GM12878 (cell line): ENCODE measurements at regions not wholly inside any gene's neighbourhood (a gene's known extent, or its start where the extent isn't known, plus 50 kb on each side); places are given as distances from the start of the nearest gene placed in this dataset.

ENCODE experiments used
- ATAC-seq: fragments of 200-7000 bp; cut with Tn5 transposase; 3 replicates; pipeline ENCODE4 v1.9.1; 2020; ENCODE audit warnings: mild to moderate bottlenecking, moderate library complexity
- BruUV-seq: library from RNA; stranded (reverse); fragments of 400-500 nt; replicated peaks from 2 replicates; lab custom pipeline; 2021; lab: Mats Ljungman, UMichigan
- CTCF ChIA-PET: fragments of 300-600 bp; sonication (Branson Sonifier 250); formaldehyde crosslinking; extraction: SDS; loops from one replicate; lab custom pipeline; 2021; ENCODE audit warnings: inconsistent platforms; lab: Yijun Ruan, JAX
- POLR2A ChIA-PET: fragments of 350-600 bp; formaldehyde crosslinking; extraction: SDS; loops from one replicate; lab custom pipeline; 2021; ENCODE audit warnings: inconsistent platforms; lab: Charles Lee
- RAD21 ChIA-PET: fragments of 300-600 bp; sonication (Branson Sonifier 250); formaldehyde crosslinking; loops from one replicate; lab custom pipeline; 2023; ENCODE audit warnings: antibody characterized with exemption; ENCODE audit not compliant: unreplicated experiment; lab: Charles Lee
- SMC1A ChIA-PET: fragments of 300-600 bp; sonication (Branson Sonifier 250); formaldehyde crosslinking; loops from one replicate; lab custom pipeline; 2023; ENCODE audit not compliant: unreplicated experiment, uncharacterized antibody; lab: Charles Lee
- DNase-seq: peaks from one replicate; pipeline ENCODE4 v3.0.0-alpha.2; 2011; ENCODE audit warnings: low read depth, low spot score
- FAIRE-seq: peaks from 3 replicates; lab custom pipeline; 2011; peaks lifted over from hg19 to GRCh38; lab: Jason Lieb, UNC
- H2AFZ ChIP-seq: 2 replicates; pipeline ENCODE4 v1.6.0; 2011; ENCODE audit warnings: low read depth, low read length, control low read depth; ENCODE audit not compliant: control insufficient read depth
- H3K27ac ChIP-seq: 2 replicates; pipeline ENCODE4 v1.5.1; 2011; ENCODE audit warnings: control low read depth; ENCODE audit not compliant: control insufficient read depth, insufficient read depth
- H3K27me3 ChIP-seq, 2 experiments: replicated peaks in 1 of 2; 2 replicates each; pipeline versions ENCODE4 v1.6.0 to v1.6.1; 2011; ENCODE audit warnings: low read length in 1 of 2; ENCODE audit not compliant: control insufficient read depth in 2 of 2, insufficient read depth in 2 of 2
- H3K36me3 ChIP-seq, 2 experiments: 2 replicates each; pipeline ENCODE4 v1.5.1; 2011; ENCODE audit warnings: low read length in 1 of 2; ENCODE audit not compliant: control insufficient read depth in 2 of 2, insufficient read depth in 2 of 2
- H3K4me1 ChIP-seq: 2 replicates; pipeline ENCODE4 v1.6.1; 2011; ENCODE audit warnings: mild to moderate bottlenecking, low read length, moderate library complexity, mixed read lengths; ENCODE audit not compliant: control insufficient read depth, insufficient read depth
- H3K4me2 ChIP-seq: 2 replicates; pipeline ENCODE4 v1.6.0; 2011; ENCODE audit warnings: control low read depth; ENCODE audit not compliant: control insufficient read depth, insufficient read depth
- H3K4me3 ChIP-seq: fragments of 200-600 bp; sonication (generic); 2 replicates; pipeline ENCODE4 v1.5.1; 2016
- H3K79me2 ChIP-seq: 2 replicates; pipeline ENCODE4 v1.6.0; 2011; ENCODE audit warnings: low read length; ENCODE audit not compliant: control insufficient read depth, insufficient read depth
- H3K9ac ChIP-seq: 2 replicates; pipeline ENCODE4 v1.8.0; 2011; ENCODE audit warnings: low read length, control low read depth, mixed read lengths; ENCODE audit not compliant: control insufficient read depth, insufficient read depth
- H3K9me3 ChIP-seq: replicated peaks from 3 replicates; pipeline ENCODE4 v1.5.1; 2011; ENCODE audit warnings: mild to moderate bottlenecking, low read length; ENCODE audit not compliant: control insufficient read depth, insufficient read depth
- H4K20me1 ChIP-seq: 2 replicates; pipeline ENCODE4 v1.6.0; 2011; ENCODE audit not compliant: control insufficient read depth, insufficient read depth
- CBFB ChIP-seq: IDR thresholded peaks from 2 replicates; pipeline ENCODE4 v1.6.1; 2016; ENCODE audit warnings: antibody characterized with exemption, low read depth
- FOS ChIP-seq: IDR thresholded peaks from 3 replicates; pipeline ENCODE4 v1.6.1; 2011; ENCODE audit warnings: borderline replicate concordance; ENCODE audit not compliant: insufficient read length; ENCODE audit errors: extremely low read depth
- FOXM1 ChIP-seq: IDR thresholded peaks from 2 replicates; pipeline ENCODE4 v1.6.1; 2012; ENCODE audit warnings: low read depth, mild to moderate bottlenecking, inconsistent platforms, low read length, moderate library complexity
- JUNB ChIP-seq: IDR thresholded peaks from 2 replicates; pipeline ENCODE4 v1.6.1; 2016; ENCODE audit warnings: antibody characterized with exemption, mild to moderate bottlenecking
- NBN ChIP-seq: fragments of 450-650 bp; IDR thresholded peaks from 2 replicates; pipeline ENCODE4 v1.6.1; 2016
- NFXL1 ChIP-seq: fragments of 450-650 bp; IDR thresholded peaks from 2 replicates; pipeline ENCODE4 v1.6.1; 2017; ENCODE audit warnings: antibody characterized with exemption, mild to moderate bottlenecking, borderline replicate concordance
- POLR2AphosphoS2 ChIP-seq: IDR thresholded peaks from 2 replicates; pipeline ENCODE4 v1.6.1; 2011; ENCODE audit warnings: low read depth, mild to moderate bottlenecking, low read length, improper control_type of control experiment, moderate library complexity
- RB1 ChIP-seq: fragments of 450-650 bp; formaldehyde crosslinking; IDR thresholded peaks from 2 replicates; pipeline ENCODE4 v1.6.1; 2017; ENCODE audit warnings: mild to moderate bottlenecking, borderline replicate concordance
- SRF ChIP-seq, 2 experiments: IDR thresholded peaks; 2 replicates each; pipeline ENCODE4 v1.6.1; 2011; ENCODE audit warnings: low read depth in 2 of 2, low read length in 2 of 2, mild to moderate bottlenecking in 1 of 2, moderate library complexity in 1 of 2
- TARDBP ChIP-seq: IDR thresholded peaks from 2 replicates; pipeline ENCODE4 v1.6.1; 2016; ENCODE audit warnings: borderline replicate concordance
- YBX1 ChIP-seq: fragments of 450-650 bp; IDR thresholded peaks from 2 replicates; pipeline ENCODE4 v1.6.1; 2016; ENCODE audit warnings: antibody characterized with exemption
- WGBS: methylation state at CpG from one replicate; pipeline ENCODE4 v1.1.6; 2016; ENCODE audit warnings: low lambda C conversion rate; ENCODE audit not compliant: insufficient replicate concordance, insufficient coverage; ENCODE audit errors: missing lambda C conversion rate; 5-methylcytosine and 5-hydroxymethylcytosine counted together
- in situ Hi-C: fragments of 300-500 bp; cut with MboI; formaldehyde crosslinking; loops from 9 replicates; pipeline ENCODE4 v1.14.3; 2018; ENCODE audit warnings: mixed read lengths
- intact Hi-C: fragments of 100-400 bp; cut with micrococcal nuclease; formaldehyde crosslinking; loops from one replicate; pipeline ENCODE4 v1.14.2; 2022; ENCODE audit not compliant: unreplicated experiment
- TF ChIP-seq, protein P1 (sequence below): IDR thresholded peaks from 2 replicates; pipeline ENCODE4 v1.6.1; 2012; ENCODE audit warnings: low read depth, low read length, improper control_type of control experiment
- TF ChIP-seq, protein P2 (sequence below), 3 experiments: IDR thresholded peaks in 2 of 3; conservative IDR thresholded peaks in 1 of 3; 2 replicates each; pipeline ENCODE4 v1.5.1; 2011; ENCODE audit warnings: low read depth in 3 of 3, low read length in 3 of 3, mild to moderate bottlenecking in 3 of 3, control low read depth in 2 of 3, moderate library complexity in 2 of 3, inconsistent platforms in 1 of 3, mixed read lengths in 1 of 3; ENCODE audit not compliant: control insufficient read depth in 2 of 3, insufficient read depth in 1 of 3; ENCODE audit errors: extremely low read depth in 1 of 3
- TF ChIP-seq, protein P3 (sequence below): IDR thresholded peaks from 2 replicates; pipeline ENCODE4 v1.6.1; 2012; ENCODE audit warnings: mild to moderate bottlenecking, low read depth, low read length
- TF ChIP-seq, protein P4 (sequence below): fragments of 450-650 bp; IDR thresholded peaks from 2 replicates; pipeline ENCODE4 v1.6.1; 2017; ENCODE audit warnings: borderline replicate concordance

DNA sequence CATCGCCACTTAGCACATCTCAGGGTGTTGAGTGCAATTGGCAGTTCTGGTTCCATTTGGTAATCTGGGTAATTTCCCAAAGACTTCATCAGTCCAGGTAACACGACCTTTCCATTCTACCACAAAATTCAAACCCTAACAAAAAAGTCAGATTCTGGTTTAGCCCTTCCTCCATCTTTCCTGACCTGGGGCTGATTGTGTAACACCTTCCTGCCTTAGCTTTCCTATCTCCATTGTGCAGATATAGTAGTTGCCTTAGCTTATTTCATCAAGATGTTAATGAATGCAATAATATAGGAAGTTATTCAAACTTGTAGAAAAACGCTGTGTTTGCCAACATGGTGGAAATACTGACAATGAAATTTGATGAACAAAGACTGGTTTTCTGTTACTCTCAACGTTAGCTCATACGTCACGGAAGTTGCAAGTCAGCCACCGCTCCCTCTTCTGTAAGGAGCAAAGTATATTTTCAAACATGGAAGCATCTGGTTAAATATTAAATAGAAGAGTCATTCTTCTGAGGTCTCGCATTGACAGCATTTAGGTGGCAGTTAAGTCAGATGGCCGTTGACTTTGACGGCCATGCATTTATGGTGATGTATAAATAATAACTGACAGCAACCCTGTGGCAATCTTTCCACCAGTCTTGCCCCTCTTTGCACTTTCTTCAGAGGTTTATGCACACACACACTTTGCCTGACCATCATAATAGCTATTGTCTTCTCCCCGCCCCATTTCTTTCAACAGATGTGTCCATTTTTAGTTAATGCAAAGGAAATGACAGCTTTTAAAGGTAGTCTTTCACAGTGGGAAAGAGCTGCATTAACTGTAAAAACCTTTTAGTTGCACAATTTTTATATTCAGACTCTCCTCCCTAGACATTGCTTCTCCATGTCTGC is 205.1 kb upstream of the BMPER start:
- Histone ChIP-seq H3K27ac (no peak overlapping the region), H3K27me3 (no peaks in the 10 kb centered on the region), H3K4me2 (no peak overlapping the region), H3K9me3 (no peaks in the 10 kb centered on the region; the same call in 2 of the 3 replicates), H3K4me3 (no peak overlapping the region), H3K79me2 (no peaks in the 10 kb centered on the region), H3K4me1 (no peaks in the 10 kb centered on the region), H3K36me3 (no peaks in the 10 kb centered on the region), H4K20me1 (no peaks in the 10 kb centered on the region), H3K9ac (no peak overlapping the region), H2AFZ (no peak overlapping the region)
- FAIRE-seq = no peak
- CTCF ChIA-PET = interaction anchor here (1.0 to 4.0 kb wide), 3 partner anchors 25 to 32 kb away, joined by 3 to 23 read pairs (median 4); no protein-coding TSS in a partner anchor
- no peak for ATAC-seq
- WGBS = 50% methylated on average over 11 of the region's 11 CpGs
- no peak for DNase-seq
- POLR2A ChIA-PET = no interaction called here
- intact Hi-C loops (no loop called here), in situ Hi-C loops (no loop called here)
- SMC1A ChIA-PET = interaction anchor here (0.7 to 2.5 kb wide), 6 partner anchors 15 to 388 kb away, joined by 3 to 15 read pairs (median 4); no protein-coding TSS in a partner anchor
- BruUV-seq = no TSS peak
- RAD21 ChIA-PET = no interaction called here
- TF ChIP-seq SRF (IDR thresholded peaks at IDR 0.05; ENCODE audit: low read depth in 2 of 2, low read length in 2 of 2) = no peak
- TF ChIP-seq CBFB = no peak
- no peak for TF ChIP-seq RB1
- TF ChIP-seq, protein P1, sequence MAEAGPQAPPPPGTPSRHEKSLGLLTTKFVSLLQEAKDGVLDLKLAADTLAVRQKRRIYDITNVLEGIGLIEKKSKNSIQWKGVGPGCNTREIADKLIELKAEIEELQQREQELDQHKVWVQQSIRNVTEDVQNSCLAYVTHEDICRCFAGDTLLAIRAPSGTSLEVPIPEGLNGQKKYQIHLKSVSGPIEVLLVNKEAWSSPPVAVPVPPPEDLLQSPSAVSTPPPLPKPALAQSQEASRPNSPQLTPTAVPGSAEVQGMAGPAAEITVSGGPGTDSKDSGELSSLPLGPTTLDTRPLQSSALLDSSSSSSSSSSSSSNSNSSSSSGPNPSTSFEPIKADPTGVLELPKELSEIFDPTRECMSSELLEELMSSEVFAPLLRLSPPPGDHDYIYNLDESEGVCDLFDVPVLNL = no peak
- no peak for TF ChIP-seq TARDBP
- no peak for TF ChIP-seq NBN
- TF ChIP-seq, protein P2, sequence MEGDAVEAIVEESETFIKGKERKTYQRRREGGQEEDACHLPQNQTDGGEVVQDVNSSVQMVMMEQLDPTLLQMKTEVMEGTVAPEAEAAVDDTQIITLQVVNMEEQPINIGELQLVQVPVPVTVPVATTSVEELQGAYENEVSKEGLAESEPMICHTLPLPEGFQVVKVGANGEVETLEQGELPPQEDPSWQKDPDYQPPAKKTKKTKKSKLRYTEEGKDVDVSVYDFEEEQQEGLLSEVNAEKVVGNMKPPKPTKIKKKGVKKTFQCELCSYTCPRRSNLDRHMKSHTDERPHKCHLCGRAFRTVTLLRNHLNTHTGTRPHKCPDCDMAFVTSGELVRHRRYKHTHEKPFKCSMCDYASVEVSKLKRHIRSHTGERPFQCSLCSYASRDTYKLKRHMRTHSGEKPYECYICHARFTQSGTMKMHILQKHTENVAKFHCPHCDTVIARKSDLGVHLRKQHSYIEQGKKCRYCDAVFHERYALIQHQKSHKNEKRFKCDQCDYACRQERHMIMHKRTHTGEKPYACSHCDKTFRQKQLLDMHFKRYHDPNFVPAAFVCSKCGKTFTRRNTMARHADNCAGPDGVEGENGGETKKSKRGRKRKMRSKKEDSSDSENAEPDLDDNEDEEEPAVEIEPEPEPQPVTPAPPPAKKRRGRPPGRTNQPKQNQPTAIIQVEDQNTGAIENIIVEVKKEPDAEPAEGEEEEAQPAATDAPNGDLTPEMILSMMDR (IDR thresholded peaks at IDR 0.05 in 2 of 3, conservative IDR thresholded peaks at IDR 0.05 in 1 of 3; ENCODE audit: control insufficient read depth in 2 of 3, extremely low read depth in 1 of 3, insufficient read depth in 1 of 3, low read depth in 3 of 3, low read length in 3 of 3) = no peak
- no peak for TF ChIP-seq YBX1
- no peak for TF ChIP-seq FOS
- no peak for TF ChIP-seq POLR2AphosphoS2
- TF ChIP-seq NFXL1 = no peak
- TF ChIP-seq, protein P3, sequence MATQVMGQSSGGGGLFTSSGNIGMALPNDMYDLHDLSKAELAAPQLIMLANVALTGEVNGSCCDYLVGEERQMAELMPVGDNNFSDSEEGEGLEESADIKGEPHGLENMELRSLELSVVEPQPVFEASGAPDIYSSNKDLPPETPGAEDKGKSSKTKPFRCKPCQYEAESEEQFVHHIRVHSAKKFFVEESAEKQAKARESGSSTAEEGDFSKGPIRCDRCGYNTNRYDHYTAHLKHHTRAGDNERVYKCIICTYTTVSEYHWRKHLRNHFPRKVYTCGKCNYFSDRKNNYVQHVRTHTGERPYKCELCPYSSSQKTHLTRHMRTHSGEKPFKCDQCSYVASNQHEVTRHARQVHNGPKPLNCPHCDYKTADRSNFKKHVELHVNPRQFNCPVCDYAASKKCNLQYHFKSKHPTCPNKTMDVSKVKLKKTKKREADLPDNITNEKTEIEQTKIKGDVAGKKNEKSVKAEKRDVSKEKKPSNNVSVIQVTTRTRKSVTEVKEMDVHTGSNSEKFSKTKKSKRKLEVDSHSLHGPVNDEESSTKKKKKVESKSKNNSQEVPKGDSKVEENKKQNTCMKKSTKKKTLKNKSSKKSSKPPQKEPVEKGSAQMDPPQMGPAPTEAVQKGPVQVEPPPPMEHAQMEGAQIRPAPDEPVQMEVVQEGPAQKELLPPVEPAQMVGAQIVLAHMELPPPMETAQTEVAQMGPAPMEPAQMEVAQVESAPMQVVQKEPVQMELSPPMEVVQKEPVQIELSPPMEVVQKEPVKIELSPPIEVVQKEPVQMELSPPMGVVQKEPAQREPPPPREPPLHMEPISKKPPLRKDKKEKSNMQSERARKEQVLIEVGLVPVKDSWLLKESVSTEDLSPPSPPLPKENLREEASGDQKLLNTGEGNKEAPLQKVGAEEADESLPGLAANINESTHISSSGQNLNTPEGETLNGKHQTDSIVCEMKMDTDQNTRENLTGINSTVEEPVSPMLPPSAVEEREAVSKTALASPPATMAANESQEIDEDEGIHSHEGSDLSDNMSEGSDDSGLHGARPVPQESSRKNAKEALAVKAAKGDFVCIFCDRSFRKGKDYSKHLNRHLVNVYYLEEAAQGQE = no peak
- TF ChIP-seq, protein P4, sequence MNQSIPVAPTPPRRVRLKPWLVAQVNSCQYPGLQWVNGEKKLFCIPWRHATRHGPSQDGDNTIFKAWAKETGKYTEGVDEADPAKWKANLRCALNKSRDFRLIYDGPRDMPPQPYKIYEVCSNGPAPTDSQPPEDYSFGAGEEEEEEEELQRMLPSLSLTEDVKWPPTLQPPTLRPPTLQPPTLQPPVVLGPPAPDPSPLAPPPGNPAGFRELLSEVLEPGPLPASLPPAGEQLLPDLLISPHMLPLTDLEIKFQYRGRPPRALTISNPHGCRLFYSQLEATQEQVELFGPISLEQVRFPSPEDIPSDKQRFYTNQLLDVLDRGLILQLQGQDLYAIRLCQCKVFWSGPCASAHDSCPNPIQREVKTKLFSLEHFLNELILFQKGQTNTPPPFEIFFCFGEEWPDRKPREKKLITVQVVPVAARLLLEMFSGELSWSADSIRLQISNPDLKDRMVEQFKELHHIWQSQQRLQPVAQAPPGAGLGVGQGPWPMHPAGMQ = no peak
- no peak for TF ChIP-seq FOXM1
- TF ChIP-seq JUNB = no peak
